ENCODE measurements at regions not wholly inside any gene's neighbourhood (a gene's known extent, or its start where the extent isn't known, plus 50 kb on each side); places are given as distances from the start of the nearest gene placed in this dataset.

GRCh38 chr1:30638086-30638485 lies 85.3 kb downstream of the MATN1 start:
- no peak for DNase-seq

- DNase-seq: no peak
These were observed 86.0 kb downstream of the MATN1 start for GRCh38 chr1:30637183-30637980.

GRCh38 chr1:30636621-30637020 lies 86.8 kb downstream of the MATN1 start:
- DNase-seq: no peak

- DNase-seq: no peak
These were observed 87.9 kb downstream of the MATN1 start for GRCh38 chr1:30635391-30635975.

GRCh38 chr1:30634507-30634906 lies 88.9 kb downstream of the MATN1 start:
- no peak for DNase-seq

GRCh38 chr1:30633294-30633693 lies 90.1 kb downstream of the MATN1 start:
- no peak for DNase-seq

- DNase-seq: no peak
These were observed 90.9 kb downstream of the MATN1 start for GRCh38 chr1:30632481-30632880.

- no peak for DNase-seq
These were observed 91.7 kb downstream of the MATN1 start for GRCh38 chr1:30631700-30632099.

GRCh38 chr1:30629501-30629900 lies 93.9 kb downstream of the MATN1 start:
- DNase-seq: no peak

- no peak for DNase-seq
These were observed 95.4 kb downstream of the MATN1 start for GRCh38 chr1:30627994-30628393.

GRCh38 chr1:30627206-30627605 lies 96.2 kb downstream of the MATN1 start:
- DNase-seq: no peak

GRCh38 chr1:30623431-30623830 lies 100.0 kb downstream of the MATN1 start:
- DNase-seq: no peak

GRCh38 chr1:30619619-30620018 lies 103.8 kb downstream of the MATN1 start:
- no peak for DNase-seq

- no peak for DNase-seq
These were observed 105.0 kb downstream of the MATN1 start for GRCh38 chr1:30618335-30618747.

GRCh38 chr1:30616759-30617158 lies 106.6 kb downstream of the MATN1 start:
- DNase-seq: no peak

GRCh38 chr1:30615816-30616590 lies 107.4 kb downstream of the MATN1 start:
- DNase-seq: no peak

- no peak for DNase-seq
These were observed 108.1 kb downstream of the MATN1 start for GRCh38 chr1:30615076-30615795.

- no peak for DNase-seq
These were observed 110.2 kb downstream of the MATN1 start for GRCh38 chr1:30613188-30613587.

- DNase-seq: no peak
These were observed 110.8 kb downstream of the MATN1 start for GRCh38 chr1:30612536-30613065.

- DNase-seq: no peak
These were observed 111.6 kb downstream of the MATN1 start for GRCh38 chr1:30611741-30612309.

GRCh38 chr1:30610917-30611316 lies 112.5 kb downstream of the MATN1 start:
- no peak for DNase-seq

GRCh38 chr1:30609999-30610345 lies 113.4 kb downstream of the MATN1 start:
- DNase-seq: no peak

All from skin of body (tissue), 1 donor.